ENCODE measurements at regions not wholly inside any gene's neighbourhood (a gene's known extent, or its start where the extent isn't known, plus 50 kb on each side); places are given as distances from the start of the nearest gene placed in this dataset.

GRCh38 chr13:75129331-75129730, 352.6 kb downstream of the TBC1D4 start:
- DNase-seq, result no peak

GRCh38 chr13:75124415-75124814, 357.6 kb downstream of the TBC1D4 start:
- no peak for DNase-seq

GRCh38 chr13:75123428-75123827, 358.5 kb downstream of the TBC1D4 start:
- DNase-seq, result no peak

- no peak for DNase-seq
These were observed 361.9 kb downstream of the TBC1D4 start for GRCh38 chr13:75120085-75120484.

GRCh38 chr13:75115171-75115570, 366.8 kb downstream of the TBC1D4 start:
- DNase-seq, result no peak

GRCh38 chr13:75103976-75104375, 378.0 kb downstream of the TBC1D4 start:
- DNase-seq, result no peak

GRCh38 chr13:75102001-75102716, 379.8 kb downstream of the TBC1D4 start:
- DNase-seq, result no peak

- DNase-seq, result no peak
These were observed 380.6 kb downstream of the TBC1D4 start for GRCh38 chr13:75101348-75101747.

- DNase-seq, result no peak
These were observed 389.8 kb downstream of the TBC1D4 start for GRCh38 chr13:75092143-75092542.

- DNase-seq, result no peak
These were observed 390.3 kb downstream of the TBC1D4 start for GRCh38 chr13:75091718-75092117.

- no peak for DNase-seq
These were observed 390.9 kb downstream of the TBC1D4 start for GRCh38 chr13:75090872-75091615.

GRCh38 chr13:75088915-75089314, 393.1 kb downstream of the TBC1D4 start:
- DNase-seq, result no peak

GRCh38 chr13:75079226-75079625, 402.7 kb downstream of the TBC1D4 start:
- no peak for DNase-seq

GRCh38 chr13:75076476-75076875, 405.5 kb downstream of the TBC1D4 start:
- no peak for DNase-seq

GRCh38 chr13:75073786-75074185, 408.2 kb downstream of the TBC1D4 start:
- DNase-seq, result no peak

- no peak for DNase-seq
These were observed 409.1 kb downstream of the TBC1D4 start for GRCh38 chr13:75072891-75073290.

- no peak for DNase-seq
These were observed 409.6 kb downstream of the TBC1D4 start for GRCh38 chr13:75072368-75072767.

GRCh38 chr13:75071796-75072195, 410.2 kb downstream of the TBC1D4 start:
- no peak for DNase-seq

- DNase-seq, result no peak
These were observed 410.6 kb downstream of the TBC1D4 start for GRCh38 chr13:75071395-75071794.

GRCh38 chr13:75061909-75062308, 420.1 kb downstream of the TBC1D4 start:
- no peak for DNase-seq

GRCh38 chr13:75055296-75055695, 426.7 kb downstream of the TBC1D4 start:
- DNase-seq, result no peak

GRCh38 chr13:75052616-75053015, 429.4 kb downstream of the TBC1D4 start:
- peak; percentile 21 for DNase-seq

GRCh38 chr13:75050419-75051046, 431.4 kb downstream of the TBC1D4 start:
- DNase-seq, result peak; percentile 88
